ENCODE measurements at regions not wholly inside any gene's neighbourhood (a gene's known extent, or its start where the extent isn't known, plus 50 kb on each side); places are given as distances from the start of the nearest gene placed in this dataset.
"Not testable (repeated sequence)": the region's sequence is repeated elsewhere in the genome, so short reads cannot be mapped to it uniquely, and the experiment has no call there.

- DNase-seq (ENCODE audit: extremely low read depth, low read depth) = not testable (repeated sequence)
These were observed 88.6 kb upstream of the NFIL3 start for GRCh38 chr9:91512235-91512634.

GRCh38 chr9:91503673-91504081, 80.0 kb upstream of the NFIL3 start:
- no peak for DNase-seq (ENCODE audit: extremely low read depth, low read depth)
- TF ChIP-seq CTCF (IDR thresholded peaks at IDR 0.05; ENCODE audit: low read depth, low read length) = no peak

GRCh38 chr9:91502913-91503672, 79.5 kb upstream of the NFIL3 start:
- TF ChIP-seq CTCF (IDR thresholded peaks at IDR 0.05; ENCODE audit: low read depth, low read length) = no peak
- DNase-seq (ENCODE audit: extremely low read depth, low read depth) = no peak

- DNase-seq (ENCODE audit: extremely low read depth, low read depth) = no peak
- TF ChIP-seq CTCF (IDR thresholded peaks at IDR 0.05; ENCODE audit: low read depth, low read length) = no peak
These were observed 78.8 kb upstream of the NFIL3 start for GRCh38 chr9:91502475-91502874.

- peak; percentile 15 for DNase-seq (ENCODE audit: extremely low read depth, low read depth)
- no peak for TF ChIP-seq CTCF (IDR thresholded peaks at IDR 0.05; ENCODE audit: low read depth, low read length)
These were observed 76.9 kb upstream of the NFIL3 start for GRCh38 chr9:91500509-91501014.

- TF ChIP-seq CTCF (IDR thresholded peaks at IDR 0.05; ENCODE audit: low read depth, low read length) = no peak
- DNase-seq (ENCODE audit: extremely low read depth, low read depth) = no peak
These were observed 72.7 kb upstream of the NFIL3 start for GRCh38 chr9:91496351-91496750.

GRCh38 chr9:91495450-91495849, 71.8 kb upstream of the NFIL3 start:
- DNase-seq (ENCODE audit: extremely low read depth, low read depth) = peak; percentile 73
- no peak for TF ChIP-seq CTCF (IDR thresholded peaks at IDR 0.05; ENCODE audit: low read depth, low read length)

GRCh38 chr9:91494751-91495150, 71.1 kb upstream of the NFIL3 start:
- no peak for DNase-seq (ENCODE audit: extremely low read depth, low read depth)
- TF ChIP-seq CTCF (IDR thresholded peaks at IDR 0.05; ENCODE audit: low read depth, low read length) = no peak

Measured in AG09319 (cell line).